NCI-H345 (cell line): ENCODE measurements at regions not wholly inside any gene's neighbourhood (a gene's known extent, or its start where the extent isn't known, plus 50 kb on each side); places are given as distances from the start of the nearest gene placed in this dataset.
"Not testable (repeated sequence)": the region's sequence is repeated elsewhere in the genome, so short reads cannot be mapped to it uniquely, and the experiment has no call there.

ENCODE experiments used
- DNase-seq: peaks from one replicate; lab custom pipeline; 2025; lab: John Stamatoyannopoulos, UW

- DNase-seq = no peak
These were observed 74.1 kb upstream of the SH3PXD2B start for GRCh38 chr5:172528440-172528839.

- DNase-seq = no peak
These were observed 73.2 kb upstream of the SH3PXD2B start for GRCh38 chr5:172527559-172527958.

GRCh38 chr5:172525996-172526360 is 71.7 kb upstream of the SH3PXD2B start:
- no peak for DNase-seq

GRCh38 chr5:172525307-172525995 is 71.1 kb upstream of the SH3PXD2B start:
- DNase-seq = no peak

GRCh38 chr5:172524573-172525021 is 70.3 kb upstream of the SH3PXD2B start:
- no peak for DNase-seq

- no peak for DNase-seq
These were observed 68.9 kb upstream of the SH3PXD2B start for GRCh38 chr5:172523146-172523745.

- no peak for DNase-seq
These were observed 67.1 kb upstream of the SH3PXD2B start for GRCh38 chr5:172521338-172521932.

GRCh38 chr5:172511952-172512351 is 57.6 kb upstream of the SH3PXD2B start:
- no peak for DNase-seq

- DNase-seq = no peak
These were observed 55.1 kb upstream of the SH3PXD2B start for GRCh38 chr5:172509405-172509781.

- DNase-seq = no peak
These were observed 54.4 kb upstream of the SH3PXD2B start for GRCh38 chr5:172508471-172509404.

GRCh38 chr5:172507485-172507884 is 53.2 kb upstream of the SH3PXD2B start:
- not testable (repeated sequence) for DNase-seq

GRCh38 chr5:172506921-172507320 is 52.6 kb upstream of the SH3PXD2B start:
- no peak for DNase-seq

- DNase-seq = no peak
These were observed 51.9 kb upstream of the SH3PXD2B start for GRCh38 chr5:172506251-172506650.

GRCh38 chr5:172505845-172506244 is 51.5 kb upstream of the SH3PXD2B start:
- no peak for DNase-seq

GRCh38 chr5:172505403-172505759 is 51.1 kb upstream of the SH3PXD2B start:
- no peak for DNase-seq

GRCh38 chr5:172504701-172505402 is 50.5 kb upstream of the SH3PXD2B start:
- no peak for DNase-seq

- no peak for DNase-seq
These were observed 49.8 kb upstream of the SH3PXD2B start for GRCh38 chr5:172503925-172504700.
